Tibial nerve (tissue), 4 donors: ENCODE measurements at regions not wholly inside any gene's neighbourhood (a gene's known extent, or its start where the extent isn't known, plus 50 kb on each side); places are given as distances from the start of the nearest gene placed in this dataset.
"Not testable (repeated sequence)": the region's sequence is repeated elsewhere in the genome, so short reads cannot be mapped to it uniquely, and the experiment has no call there.

Source experiments
- DNase-seq, 2 donors: peaks; one replicate each; pipeline ENCODE4 v3.0.0-alpha.2; 2019; ENCODE audit warnings: low spot score in 2 of 2
- H3K27ac ChIP-seq, 4 donors: fragments of 200-600 bp; sonication (generic) in 3 of 4; one replicate each; pipeline ENCODE4 v1.5.1; 2017 to 2019; ENCODE audit warnings: mild to moderate bottlenecking in 1 of 4
- H3K27me3 ChIP-seq, 2 donors: fragments of 200-600 bp; sonication (generic) in 1 of 2; one replicate each; pipeline versions ENCODE4 v1.5.1 to v1.6.0; 2017 to 2019
- H3K36me3 ChIP-seq, 3 donors: fragments of 200-600 bp; sonication (generic); one replicate each; pipeline ENCODE4 v1.5.1; 2018 to 2019
- H3K4me1 ChIP-seq, 4 donors: fragments of 200-600 bp; sonication (generic) in 3 of 4; one replicate each; pipeline ENCODE4 v1.5.1; 2017 to 2019
- H3K4me3 ChIP-seq, 4 donors: fragments of 200-600 bp; sonication (generic) in 3 of 4; one replicate each; pipeline ENCODE4 v1.5.1; 2017 to 2019; ENCODE audit warnings: mild to moderate bottlenecking in 1 of 4, moderate library complexity in 1 of 4
- H3K9me3 ChIP-seq, 4 donors: fragments of 200-600 bp; sonication (generic) in 3 of 4; one replicate each; pipeline ENCODE4 v1.5.1; 2017 to 2019
- CTCF ChIP-seq, 5 experiments: fragments of 200-600 bp in 3 of 5; fragments of 450-650 bp in 2 of 5; sonication (generic) in 3 of 5; IDR thresholded peaks; one replicate each; pipeline ENCODE4 v1.5.1; 2016 to 2019; ENCODE audit warnings: antibody characterized with exemption in 5 of 5, mild to moderate bottlenecking in 3 of 5, moderate library complexity in 2 of 5
- EP300 ChIP-seq, 2 donors: sonication (generic); formaldehyde crosslinking; IDR thresholded peaks; one replicate each; pipeline ENCODE4 v1.6.1; 2017; ENCODE audit warnings: antibody characterized with exemption in 2 of 2, mild to moderate bottlenecking in 1 of 2
- POLR2A ChIP-seq, 2 donors: fragments of 450-650 bp; IDR thresholded peaks; one replicate each; pipeline ENCODE4 v1.6.1; 2017; ENCODE audit warnings: antibody characterized with exemption in 2 of 2, mild to moderate bottlenecking in 2 of 2, moderate library complexity in 2 of 2
- WGBS, 2 donors: methylation state at CpG; one replicate each; pipeline ENCODE4 v1.1.5; 2018; 5-methylcytosine and 5-hydroxymethylcytosine counted together

GRCh38 chr5:154603011-154603410 is 125.0 kb upstream of the HAND1 start:
- 56 to 81% methylated on average over 1 of the region's 1 CpG for WGBS, 2 donors
- Histone ChIP-seq H3K27me3 (peaks cover 0 to 38% of the 10 kb centered on the region in 2 donors), H3K4me3 (no peak overlapping the region), H3K9me3 (no peaks in the 10 kb centered on the region), H3K27ac (no peak overlapping the region), H3K36me3 (no peaks in the 10 kb centered on the region), H3K4me1 (peaks cover 0 to 5% (median 0%) of the 10 kb centered on the region in 4 donors)
- no peak for DNase-seq
- TF ChIP-seq CTCF (IDR thresholded peaks at IDR 0.05) (no peak), EP300 (IDR thresholded peaks at IDR 0.05) (no peak), POLR2A (IDR thresholded peaks at IDR 0.05) (no peak)

- Histone ChIP-seq H3K4me3 (no peak overlapping the region), H3K27ac (no peak overlapping the region), H3K9me3 (no peaks in the 10 kb centered on the region), H3K4me1 (peaks cover 0 to 5% (median 0%) of the 10 kb centered on the region in 4 donors), H3K27me3 (peaks cover 0 to 30% of the 10 kb centered on the region in 2 donors), H3K36me3 (no peaks in the 10 kb centered on the region)
- no peak for DNase-seq
- 76 to 80% methylated on average over 7 of the region's 7 CpGs for WGBS, 2 donors
- TF ChIP-seq CTCF (IDR thresholded peaks at IDR 0.05): no peak
- no peak for TF ChIP-seq EP300 (IDR thresholded peaks at IDR 0.05)
- TF ChIP-seq POLR2A (IDR thresholded peaks at IDR 0.05): no peak
Measured at GRCh38 chr5:154601014-154601413, 123.0 kb upstream of the HAND1 start.

GRCh38 chr5:154598021-154598420 is 120.0 kb upstream of the HAND1 start:
- Histone ChIP-seq H3K9me3 (peaks cover 0 to 13% (median 0%) of the 10 kb centered on the region in 4 donors), H3K4me3 (no peak overlapping the region), H3K27ac (no peak overlapping the region), H3K36me3 (no peaks in the 10 kb centered on the region), H3K4me1 (no peaks in the 10 kb centered on the region), H3K27me3 (peaks cover 0 to 13% of the 10 kb centered on the region in 2 donors)
- WGBS, 2 donors: 89 to 94% methylated on average over 2 of the region's 2 CpGs
- TF ChIP-seq POLR2A (IDR thresholded peaks at IDR 0.05): no peak
- no peak for TF ChIP-seq CTCF (IDR thresholded peaks at IDR 0.05)
- DNase-seq: no peak

GRCh38 chr5:154596844-154597243 is 118.8 kb upstream of the HAND1 start:
- H3K27ac ChIP-seq, H3K4me1 ChIP-seq, H3K36me3 ChIP-seq, DNase-seq, H3K4me3 ChIP-seq: not testable (repeated sequence)
- Histone ChIP-seq H3K27me3 (peaks cover 0 to 12% of the 10 kb centered on the region in 2 donors), H3K9me3 (peaks cover 0 to 13% (median 0%) of the 10 kb centered on the region in 4 donors)
- 84% methylated on average over 5 of the region's 5 CpGs for WGBS, 2 donors

- WGBS, 2 donors: 39 to 45% methylated on average over 7 to 9 of the region's 9 CpGs
- no peak overlapping the region for H3K4me3 ChIP-seq
- H3K27me3 ChIP-seq: peaks cover 0 to 12% of the 10 kb centered on the region in 2 donors
- H3K27ac ChIP-seq: no peak overlapping the region
- H3K9me3 ChIP-seq: peaks cover 0 to 13% (median 0%) of the 10 kb centered on the region in 4 donors
- no peak for DNase-seq
- TF ChIP-seq POLR2A (IDR thresholded peaks at IDR 0.05): no peak
- TF ChIP-seq EP300 (IDR thresholded peaks at IDR 0.05): no peak
- no peaks in the 10 kb centered on the region for H3K4me1 ChIP-seq
- H3K36me3 ChIP-seq: no peaks in the 10 kb centered on the region
Measured at GRCh38 chr5:154595662-154596061, 117.6 kb upstream of the HAND1 start.

GRCh38 chr5:154593796-154594195 is 115.8 kb upstream of the HAND1 start:
- no peak for DNase-seq
- H3K4me3 ChIP-seq: no peak overlapping the region
- no peak for TF ChIP-seq EP300 (IDR thresholded peaks at IDR 0.05)
- no peak for TF ChIP-seq POLR2A (IDR thresholded peaks at IDR 0.05)
- TF ChIP-seq CTCF (IDR thresholded peaks at IDR 0.05): no peak
- no peaks in the 10 kb centered on the region for H3K4me1 ChIP-seq
- no peak overlapping the region for H3K27ac ChIP-seq
- H3K27me3 ChIP-seq: peaks cover 0 to 12% of the 10 kb centered on the region in 2 donors
- H3K36me3 ChIP-seq: no peaks in the 10 kb centered on the region
- peaks cover 0 to 13% (median 0%) of the 10 kb centered on the region in 4 donors for H3K9me3 ChIP-seq
